ENCODE measurements at regions not wholly inside any gene's neighbourhood (a gene's known extent, or its start where the extent isn't known, plus 50 kb on each side); places are given as distances from the start of the nearest gene placed in this dataset.

- no peak overlapping the region for H3K27ac ChIP-seq
Observed at GRCh38 chr4:106497271-106497670, 128.7 kb upstream of the GIMD1 start.

GRCh38 chr4:106496061-106496460 lies 127.5 kb upstream of the GIMD1 start:
- H3K27ac ChIP-seq, result no peak overlapping the region
- TF ChIP-seq ZFX (IDR thresholded peaks at IDR 0.05; ENCODE audit: borderline replicate concordance), result no peak
- TF ChIP-seq, protein P1, sequence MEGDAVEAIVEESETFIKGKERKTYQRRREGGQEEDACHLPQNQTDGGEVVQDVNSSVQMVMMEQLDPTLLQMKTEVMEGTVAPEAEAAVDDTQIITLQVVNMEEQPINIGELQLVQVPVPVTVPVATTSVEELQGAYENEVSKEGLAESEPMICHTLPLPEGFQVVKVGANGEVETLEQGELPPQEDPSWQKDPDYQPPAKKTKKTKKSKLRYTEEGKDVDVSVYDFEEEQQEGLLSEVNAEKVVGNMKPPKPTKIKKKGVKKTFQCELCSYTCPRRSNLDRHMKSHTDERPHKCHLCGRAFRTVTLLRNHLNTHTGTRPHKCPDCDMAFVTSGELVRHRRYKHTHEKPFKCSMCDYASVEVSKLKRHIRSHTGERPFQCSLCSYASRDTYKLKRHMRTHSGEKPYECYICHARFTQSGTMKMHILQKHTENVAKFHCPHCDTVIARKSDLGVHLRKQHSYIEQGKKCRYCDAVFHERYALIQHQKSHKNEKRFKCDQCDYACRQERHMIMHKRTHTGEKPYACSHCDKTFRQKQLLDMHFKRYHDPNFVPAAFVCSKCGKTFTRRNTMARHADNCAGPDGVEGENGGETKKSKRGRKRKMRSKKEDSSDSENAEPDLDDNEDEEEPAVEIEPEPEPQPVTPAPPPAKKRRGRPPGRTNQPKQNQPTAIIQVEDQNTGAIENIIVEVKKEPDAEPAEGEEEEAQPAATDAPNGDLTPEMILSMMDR (IDR thresholded peaks at IDR 0.05), result no peak

More at GRCh38 chr4:106497271-106497670, 128.7 kb upstream of the GIMD1 start:
- TF ChIP-seq, protein P1 (IDR thresholded peaks at IDR 0.05), result no peak
- no peak for TF ChIP-seq ZFX (IDR thresholded peaks at IDR 0.05; ENCODE audit: borderline replicate concordance)

- no peak overlapping the region for H3K27ac ChIP-seq
- no peak for TF ChIP-seq ZFX (IDR thresholded peaks at IDR 0.05; ENCODE audit: borderline replicate concordance)
- TF ChIP-seq, protein P1 (IDR thresholded peaks at IDR 0.05), result no peak
Observed at GRCh38 chr4:106495476-106495875, 126.9 kb upstream of the GIMD1 start.

- no peak overlapping the region for H3K27ac ChIP-seq
- TF ChIP-seq, protein P1 (IDR thresholded peaks at IDR 0.05), result no peak
- no peak for TF ChIP-seq ZFX (IDR thresholded peaks at IDR 0.05; ENCODE audit: borderline replicate concordance)
Observed at GRCh38 chr4:106494066-106494465, 125.5 kb upstream of the GIMD1 start.

DNA sequence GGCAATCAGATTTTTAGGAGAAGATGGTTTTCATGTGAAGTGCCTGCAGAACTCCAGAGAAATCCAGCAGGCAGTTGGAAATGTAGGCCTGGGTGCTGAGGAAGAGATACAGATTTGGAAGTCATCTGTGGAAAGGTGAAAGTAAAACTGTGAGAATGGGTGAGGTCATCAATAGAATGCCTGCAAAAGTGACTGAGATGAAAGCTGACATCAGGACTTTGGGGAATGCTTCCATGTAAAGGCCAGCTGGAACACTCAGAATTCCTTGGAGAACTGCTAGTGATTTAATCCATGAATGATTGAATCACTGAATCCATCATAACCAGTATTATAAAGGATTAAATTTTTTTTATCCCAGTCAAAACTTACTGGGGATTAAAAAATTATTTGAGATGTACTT lies 124.5 kb upstream of the GIMD1 start:
- TF ChIP-seq ZFX (IDR thresholded peaks at IDR 0.05; ENCODE audit: borderline replicate concordance), result no peak
- TF ChIP-seq, protein P1 (IDR thresholded peaks at IDR 0.05), result no peak
- H3K27ac ChIP-seq, result no peak overlapping the region

DNA sequence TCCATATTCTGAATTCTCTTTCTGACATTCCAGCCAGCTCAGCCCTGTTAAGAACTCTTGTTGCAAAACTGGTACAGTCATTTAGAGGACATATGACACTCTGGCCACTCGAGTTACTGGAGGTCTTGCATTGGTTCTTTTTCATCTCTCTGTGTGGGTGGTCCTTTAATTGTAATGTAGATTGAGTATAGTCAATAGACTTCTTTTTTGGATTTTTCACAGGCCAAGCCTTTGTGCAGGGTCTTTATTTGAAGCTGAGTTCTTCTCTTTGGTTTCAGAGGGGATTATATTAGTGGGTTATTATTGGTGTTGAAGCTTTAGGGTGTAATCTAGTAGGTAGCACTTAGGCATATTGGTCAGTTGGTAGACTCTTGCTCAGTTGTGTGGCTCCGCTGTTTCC lies 118.0 kb upstream of the GIMD1 start:
- TF ChIP-seq, protein P1 (IDR thresholded peaks at IDR 0.05), result no peak
- no peak for TF ChIP-seq ZFX (IDR thresholded peaks at IDR 0.05; ENCODE audit: borderline replicate concordance)
- no peak overlapping the region for H3K27ac ChIP-seq

DNA sequence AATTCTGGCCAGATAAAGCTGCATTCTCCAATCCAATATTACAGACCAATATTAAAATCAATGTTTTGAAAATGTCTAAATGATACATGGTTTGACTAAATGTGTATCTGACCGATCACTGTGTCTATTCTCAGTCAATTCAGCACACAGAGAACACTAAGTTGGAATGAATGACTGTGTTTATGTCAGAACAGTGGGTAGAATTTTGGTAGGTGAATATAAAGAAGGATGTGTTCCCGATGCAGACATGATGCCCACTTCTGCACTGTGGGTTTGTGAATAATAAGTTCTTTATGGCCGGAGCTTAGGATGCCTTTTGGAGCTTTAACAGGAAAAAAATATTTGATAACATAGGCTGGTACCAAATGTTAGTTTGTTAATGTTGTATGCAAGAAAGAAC lies 113.2 kb upstream of the GIMD1 start:
- no peak for TF ChIP-seq ZFX (IDR thresholded peaks at IDR 0.05; ENCODE audit: borderline replicate concordance)
- TF ChIP-seq, protein P1 (IDR thresholded peaks at IDR 0.05), result no peak
- no peak overlapping the region for H3K27ac ChIP-seq
